Hematopoietic multipotent progenitor cell (in vitro differentiated cells): ENCODE measurements at regions not wholly inside any gene's neighbourhood (a gene's known extent, or its start where the extent isn't known, plus 50 kb on each side); places are given as distances from the start of the nearest gene placed in this dataset.

Experiments
- DNase-seq, 3 donors: peaks; one replicate each; pipeline ENCODE4 v3.0.0-alpha.2; 2011 to 2015; ENCODE audit warnings: low read depth in 2 of 3, low spot score in 2 of 3

DNA sequence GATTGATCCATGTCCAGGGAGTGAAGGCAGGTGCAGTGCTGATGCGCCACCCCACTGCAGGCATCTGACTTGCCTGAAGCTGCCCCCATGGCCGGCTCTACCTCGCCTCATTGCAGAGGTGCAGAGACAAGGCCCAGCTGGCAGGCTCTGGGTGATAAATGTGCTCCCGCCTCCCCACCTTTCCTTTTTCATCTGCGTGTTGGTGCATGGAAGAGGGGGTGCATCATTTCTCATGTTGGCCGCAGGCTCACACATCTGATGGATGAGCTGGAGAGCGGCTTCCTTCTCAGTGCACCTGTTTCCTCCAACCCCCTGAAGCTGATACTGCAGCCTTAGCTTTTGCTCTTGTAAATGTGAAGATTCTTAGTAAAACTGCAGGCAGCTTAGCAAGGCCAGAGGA lies 306.0 kb upstream of the KAZN start:
- DNase-seq = peak in 1 of 3 donors; percentile 11

DNA sequence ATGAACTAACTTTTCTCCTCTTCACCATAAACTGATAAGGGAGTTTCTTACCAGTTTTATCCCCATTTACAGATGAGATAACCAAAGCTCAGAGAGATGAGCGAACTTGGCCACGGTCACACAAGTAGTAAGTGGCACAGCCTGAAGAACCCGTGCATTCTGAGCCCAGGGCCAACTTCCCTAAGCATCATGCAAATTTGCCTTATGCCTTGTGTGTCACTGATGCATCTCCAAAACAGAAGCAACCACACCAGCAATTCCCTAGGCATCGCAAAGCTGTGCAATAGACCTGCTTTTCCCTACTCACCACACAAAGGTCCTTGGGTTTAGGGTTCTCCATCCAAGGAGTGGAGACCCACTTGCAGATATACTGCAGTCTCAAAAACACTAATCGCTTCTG lies 304.5 kb upstream of the KAZN start:
- no peak for DNase-seq

DNA sequence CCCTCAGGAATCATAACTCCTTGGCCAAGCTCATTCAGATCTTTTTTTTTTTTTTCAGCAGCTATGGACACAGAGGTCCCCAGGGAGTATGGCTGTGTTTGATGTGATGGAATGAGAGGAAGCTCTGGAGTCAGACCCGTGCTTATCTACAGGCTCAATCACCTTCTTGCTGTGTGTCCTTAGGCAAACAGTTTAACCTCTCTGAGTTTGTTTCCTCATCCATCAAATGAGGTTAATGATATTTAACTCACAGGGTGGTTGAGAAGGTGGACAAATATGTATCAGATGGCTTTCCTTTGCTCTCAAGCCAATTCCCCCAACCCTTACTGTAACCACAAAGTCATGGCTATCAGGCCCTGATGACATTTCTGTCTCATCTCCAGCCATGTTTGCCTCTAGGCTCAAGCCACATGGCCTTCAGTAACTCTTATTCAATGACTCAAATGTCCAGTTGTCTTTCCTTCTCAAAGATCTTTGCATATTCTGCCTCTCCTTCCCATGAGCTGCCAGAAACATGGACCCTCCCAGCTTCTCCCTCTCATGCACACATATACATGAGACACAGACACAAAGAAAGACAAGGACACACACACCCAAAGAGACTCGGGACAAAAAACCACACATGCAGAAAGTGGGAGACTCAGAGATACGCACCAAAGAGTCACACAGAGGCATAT lies 303.5 kb upstream of the KAZN start:
- no peak for DNase-seq

DNA sequence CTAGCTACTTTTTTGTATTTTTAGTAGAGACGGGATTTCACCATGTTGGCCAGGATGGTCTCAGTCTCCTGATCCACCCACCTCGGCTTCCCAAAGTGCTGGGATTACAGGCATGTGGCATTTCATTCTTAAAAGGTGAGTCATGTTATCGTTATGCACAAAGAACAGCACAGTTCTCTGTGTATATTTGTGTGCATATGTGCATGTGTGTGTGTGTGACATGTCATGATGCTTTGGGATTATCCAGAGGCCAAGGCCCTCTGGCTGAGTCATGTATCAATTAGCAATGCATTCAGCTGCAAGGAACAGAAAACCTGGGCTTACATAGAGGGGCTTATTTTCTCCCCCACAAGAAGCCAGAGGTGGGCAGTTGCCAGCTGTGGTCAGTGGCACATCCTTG lies 301.7 kb upstream of the KAZN start:
- DNase-seq = no peak

DNA sequence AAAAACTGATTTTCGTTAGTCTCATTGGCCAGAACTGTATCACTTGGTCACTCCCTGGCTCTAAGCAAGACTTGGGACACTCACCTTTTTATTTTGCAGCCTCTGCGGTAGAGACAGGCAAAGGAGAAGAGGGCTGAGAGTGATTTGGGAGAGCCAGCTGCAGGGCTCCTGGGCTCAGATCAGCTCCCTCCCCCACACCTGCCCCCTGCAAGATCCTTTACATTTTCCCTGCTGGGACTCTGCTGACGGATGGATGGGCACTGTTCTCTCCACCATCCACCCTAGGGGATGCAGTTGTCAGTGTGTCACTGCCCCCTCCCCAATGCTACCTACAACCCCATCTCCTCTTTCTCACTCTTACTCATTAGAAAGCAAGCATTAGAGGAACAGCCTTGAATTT lies 301.1 kb upstream of the KAZN start:
- no peak for DNase-seq

DNA sequence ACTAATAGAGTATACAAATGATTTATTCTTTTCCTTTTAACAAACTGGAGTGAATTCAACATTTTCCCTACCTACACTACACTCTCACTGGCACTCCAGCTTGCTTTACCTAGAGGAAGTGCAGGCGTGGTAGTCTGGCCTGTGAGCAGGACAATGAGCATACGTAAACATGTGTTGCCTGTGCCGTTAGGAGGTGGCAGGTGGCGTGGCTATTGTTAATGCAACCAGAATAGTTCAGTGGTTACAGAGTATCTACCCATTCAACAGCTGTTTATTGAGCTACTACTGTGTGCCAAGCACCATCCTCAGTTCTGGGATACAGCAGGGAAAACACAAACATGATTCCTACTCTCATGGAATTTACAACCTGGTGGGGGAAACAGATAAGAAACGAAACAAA lies 299.7 kb upstream of the KAZN start:
- DNase-seq = no peak

DNA sequence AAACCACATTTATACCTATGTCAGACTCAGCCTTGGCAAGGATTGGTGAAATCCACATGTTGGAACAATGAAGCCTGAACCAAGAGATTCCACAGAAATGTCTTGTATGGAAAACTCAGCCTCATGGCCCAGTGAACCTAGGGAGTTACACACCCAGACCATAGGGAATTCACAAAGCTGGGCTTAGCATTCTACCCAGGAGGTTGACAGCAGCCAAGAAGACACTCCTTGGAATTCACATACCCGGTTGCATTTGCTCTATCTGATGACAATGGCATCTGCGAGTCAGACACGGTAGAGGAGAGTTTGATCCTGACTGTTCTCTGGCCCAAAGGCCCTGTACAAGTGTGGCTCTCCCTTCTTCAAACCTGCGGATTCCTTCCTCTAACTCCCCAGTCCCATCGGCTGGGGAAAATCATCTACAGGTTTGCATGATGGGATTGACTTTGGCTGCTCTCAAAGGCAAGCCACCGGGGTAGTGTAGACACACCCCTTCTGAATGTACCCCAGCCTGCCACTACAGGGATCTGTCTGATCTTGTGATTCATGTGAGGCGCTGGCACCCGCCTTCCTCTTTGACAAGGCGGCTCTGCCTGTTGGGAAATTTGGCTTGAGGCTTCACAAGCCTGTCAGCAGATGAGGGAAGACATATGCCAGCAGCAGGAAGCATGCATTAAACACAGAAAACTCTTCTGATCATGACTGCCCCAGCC lies 297.3 kb upstream of the KAZN start:
- peak in 1 of 3 donors; percentile 4 for DNase-seq

DNA sequence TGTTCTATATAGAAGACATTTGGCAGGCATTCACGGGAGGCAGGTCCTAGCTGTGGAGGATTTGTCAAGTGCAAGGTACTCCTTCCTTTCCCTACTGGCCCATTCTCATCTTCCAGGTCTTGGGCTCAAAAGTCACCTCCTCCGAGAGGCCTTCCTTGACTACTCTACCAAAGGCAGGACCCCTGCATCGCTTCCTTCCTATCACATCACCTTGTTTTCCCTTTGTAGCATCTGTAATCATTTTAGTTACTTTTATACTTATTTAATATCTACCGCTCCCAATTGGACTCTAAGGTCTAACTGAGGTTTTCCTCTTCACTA lies 296.8 kb upstream of the KAZN start:
- DNase-seq = no peak

DNA sequence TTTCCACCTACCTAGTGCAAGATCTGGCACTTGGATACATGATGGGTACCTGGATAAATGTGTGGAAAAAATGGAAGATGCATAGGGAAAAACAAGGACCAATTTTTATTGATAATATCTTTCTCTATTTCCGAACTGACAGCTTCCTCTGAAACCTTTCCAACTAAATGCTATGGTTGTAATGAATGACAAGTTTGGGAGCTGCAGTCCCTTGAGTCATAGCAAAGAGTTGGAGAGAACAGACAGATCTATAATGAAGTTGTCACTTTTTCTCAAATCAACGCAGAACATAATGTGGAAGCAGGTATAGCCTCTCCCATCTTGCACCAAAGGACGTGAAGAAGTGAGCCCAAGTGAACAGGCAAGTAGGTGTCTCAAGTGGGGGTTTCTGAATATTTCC lies 296.5 kb upstream of the KAZN start:
- no peak for DNase-seq

DNA sequence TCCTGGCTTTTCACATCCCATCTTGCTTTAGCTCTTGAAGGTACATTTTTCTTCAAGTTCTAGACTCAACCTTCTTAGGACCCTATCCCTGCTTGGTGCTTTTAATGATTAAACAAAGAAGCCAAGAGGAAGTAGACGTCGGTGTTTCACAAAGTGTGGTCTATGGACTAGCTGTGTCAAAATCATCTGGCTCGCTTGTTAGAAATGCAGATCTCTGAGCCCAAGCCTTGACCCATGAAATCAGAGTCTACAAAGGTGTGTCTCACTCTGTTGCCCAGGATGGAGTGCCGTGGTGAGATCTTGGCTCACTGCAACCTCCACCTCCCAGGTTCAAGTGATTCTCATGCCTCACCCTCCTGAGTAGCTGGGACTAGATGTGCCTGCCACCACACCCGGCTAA lies 295.5 kb upstream of the KAZN start:
- DNase-seq = no peak

DNA sequence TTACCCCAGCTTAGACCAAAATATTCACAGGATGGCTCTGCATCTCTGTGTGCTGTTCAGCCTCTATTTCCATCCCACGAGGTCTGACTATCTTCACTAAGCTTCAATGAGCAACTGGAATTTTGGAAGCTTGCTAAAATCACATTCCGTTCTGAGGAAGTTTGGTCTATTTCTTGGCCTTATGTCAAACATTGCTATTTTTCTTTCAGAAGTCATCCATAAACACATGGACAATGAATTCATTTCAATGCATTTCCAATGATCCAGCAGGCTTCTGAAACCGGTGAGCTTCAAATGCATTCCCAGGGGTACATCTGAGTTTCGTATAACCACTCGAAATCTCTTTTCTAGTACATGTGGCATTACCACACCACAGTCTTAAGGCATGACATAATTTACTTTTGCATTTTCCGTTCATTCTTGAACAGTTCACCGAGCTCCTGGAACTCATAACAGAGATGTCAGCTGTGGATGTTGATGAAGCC lies 294.1 kb upstream of the KAZN start:
- no peak for DNase-seq

DNA sequence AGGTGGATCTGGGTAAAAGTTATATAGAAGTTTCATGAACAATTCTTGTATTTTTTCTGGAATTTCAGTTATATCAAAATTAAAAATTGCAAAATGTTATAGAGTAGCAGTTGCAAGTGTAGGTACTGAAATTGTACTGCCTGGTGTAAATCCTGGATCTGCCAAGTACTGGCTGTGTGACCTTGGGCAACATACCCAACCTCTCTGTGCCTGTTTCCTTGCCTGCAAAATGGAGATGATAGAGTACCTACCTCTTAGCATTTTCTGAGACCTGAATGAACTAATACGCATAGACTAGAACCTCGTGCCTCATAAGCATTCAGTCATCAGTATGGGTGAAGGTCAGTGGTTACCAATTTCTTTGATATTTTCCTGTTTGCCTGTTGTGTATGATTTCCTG lies 290.0 kb upstream of the KAZN start:
- no peak for DNase-seq

DNA sequence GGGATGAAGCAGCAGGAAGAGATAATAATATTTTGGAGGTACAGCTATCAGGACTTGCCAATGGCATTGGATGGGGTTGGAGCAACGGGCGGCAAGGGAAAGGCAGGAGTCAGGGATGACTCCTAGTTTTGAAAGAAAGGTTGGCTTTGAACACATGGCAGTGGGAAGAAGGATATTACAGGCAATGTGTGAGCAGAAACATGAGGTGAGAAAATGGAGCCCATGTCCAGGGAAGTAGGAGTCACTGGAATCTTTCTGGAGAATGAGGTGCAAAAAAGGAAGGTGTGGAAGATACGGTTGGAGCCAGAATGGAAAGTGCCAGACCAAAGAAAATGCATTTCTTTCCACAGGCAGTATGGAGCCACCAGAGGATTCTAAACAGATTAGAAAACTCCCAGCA lies 288.5 kb upstream of the KAZN start:
- DNase-seq = no peak

DNA sequence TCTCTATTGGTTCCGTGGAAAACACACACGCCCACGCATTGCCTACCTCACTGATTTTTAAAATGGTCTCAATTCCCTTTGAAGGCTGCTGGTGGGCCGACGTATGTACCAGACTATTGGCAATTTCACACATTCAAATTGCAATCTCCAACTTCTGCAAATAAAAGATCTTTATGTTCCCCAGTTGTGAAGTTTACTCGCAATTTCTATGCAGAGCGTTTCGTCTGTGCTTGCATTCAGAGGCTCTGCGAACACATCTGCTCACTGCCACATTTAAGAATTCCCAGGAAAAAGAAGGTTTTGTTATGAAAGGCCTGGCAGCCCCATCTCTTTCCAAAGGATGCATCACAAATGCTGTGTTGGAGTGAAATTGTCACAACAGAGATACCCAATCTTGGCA lies 288.0 kb upstream of the KAZN start:
- no peak for DNase-seq

DNA sequence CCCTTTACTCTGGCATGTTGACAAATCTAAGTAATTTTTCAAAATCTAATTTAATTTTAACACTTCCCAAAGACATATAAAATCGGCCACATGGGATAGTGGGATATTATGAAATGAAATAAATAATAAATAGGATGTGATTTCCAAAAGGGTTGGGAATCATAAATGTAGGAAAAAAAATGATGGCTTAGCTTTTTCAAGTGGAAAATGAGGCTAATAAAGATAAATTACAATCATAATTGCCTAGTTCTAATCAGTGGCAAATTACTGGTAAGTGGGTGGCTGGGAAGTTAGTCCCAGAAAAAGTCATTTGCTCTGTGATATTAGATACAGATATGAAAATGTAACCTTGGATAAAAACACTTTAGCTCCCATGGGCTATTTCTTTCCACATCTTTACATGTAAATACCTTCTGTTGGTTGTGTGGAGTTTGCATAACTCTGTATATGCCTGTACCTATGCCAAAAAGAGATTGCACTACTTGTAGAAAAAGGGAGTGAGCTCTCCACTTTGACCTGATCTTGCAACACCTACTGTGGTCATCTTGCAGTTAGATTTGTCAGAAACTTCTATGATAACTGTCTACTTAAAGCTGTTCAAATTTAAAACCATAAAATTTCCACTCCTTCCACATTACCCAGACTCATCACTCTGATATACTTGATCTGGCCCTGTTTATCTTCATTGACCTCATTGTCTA lies 284.6 kb upstream of the KAZN start:
- no peak for DNase-seq

DNA sequence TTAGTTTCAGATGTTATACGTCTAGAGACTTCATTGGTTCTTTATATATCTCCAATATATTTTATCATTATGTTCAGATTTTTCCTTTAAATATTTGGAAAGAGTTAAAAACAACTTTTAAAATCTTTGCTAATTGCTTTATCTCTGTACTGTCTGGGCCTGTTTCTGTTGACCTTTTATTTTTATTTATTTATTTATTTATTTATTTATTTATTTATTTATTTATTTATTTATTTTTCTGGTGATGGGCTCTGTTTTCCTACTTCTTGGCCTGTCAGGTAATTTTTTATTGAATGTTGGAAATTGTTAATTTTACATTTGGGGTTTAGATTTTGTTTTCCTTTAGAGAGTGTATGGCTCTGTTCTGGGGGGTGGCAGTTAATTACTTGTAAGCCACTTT lies 279.7 kb upstream of the KAZN start:
- no peak for DNase-seq

DNA sequence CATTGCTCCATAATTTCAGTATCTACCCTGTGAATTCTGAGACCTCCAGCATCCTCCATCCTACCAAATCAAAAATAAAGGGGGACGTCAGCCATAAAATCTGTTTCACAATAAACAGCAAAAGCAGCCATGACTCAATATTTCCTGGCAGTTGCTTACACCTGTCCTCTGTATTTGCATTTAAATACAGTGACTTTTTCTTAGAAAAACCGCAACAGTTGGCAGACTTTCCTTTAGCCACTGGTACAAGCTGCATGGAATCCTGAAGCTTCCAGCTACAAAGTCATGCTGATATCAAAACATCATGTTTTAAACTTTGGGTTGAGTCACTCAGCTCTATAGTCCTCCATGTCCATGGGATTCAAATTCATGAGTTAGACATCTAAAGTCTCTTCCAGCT lies 278.0 kb upstream of the KAZN start:
- DNase-seq = peak in 2 of 3 donors; percentile 15 to 52

DNA sequence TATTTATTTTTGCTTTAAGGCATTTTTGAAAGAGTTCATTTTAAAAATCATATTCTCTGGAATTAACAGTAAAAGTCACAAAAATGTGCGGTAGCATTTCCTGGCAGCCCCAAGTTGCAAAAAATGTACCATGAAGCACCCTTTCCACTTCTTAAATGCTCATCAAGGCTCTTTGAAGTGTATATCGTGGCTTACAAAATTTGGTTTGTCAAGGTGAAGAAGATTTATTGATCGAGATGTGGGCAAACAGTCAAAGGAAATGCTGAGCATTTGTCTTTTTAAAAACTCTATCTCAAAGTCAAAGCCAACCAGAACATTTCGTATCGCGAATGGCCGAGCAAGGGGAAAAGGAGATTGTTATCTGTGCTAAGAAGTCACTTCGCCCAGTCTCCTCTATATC lies 277.5 kb upstream of the KAZN start:
- no peak for DNase-seq

DNA sequence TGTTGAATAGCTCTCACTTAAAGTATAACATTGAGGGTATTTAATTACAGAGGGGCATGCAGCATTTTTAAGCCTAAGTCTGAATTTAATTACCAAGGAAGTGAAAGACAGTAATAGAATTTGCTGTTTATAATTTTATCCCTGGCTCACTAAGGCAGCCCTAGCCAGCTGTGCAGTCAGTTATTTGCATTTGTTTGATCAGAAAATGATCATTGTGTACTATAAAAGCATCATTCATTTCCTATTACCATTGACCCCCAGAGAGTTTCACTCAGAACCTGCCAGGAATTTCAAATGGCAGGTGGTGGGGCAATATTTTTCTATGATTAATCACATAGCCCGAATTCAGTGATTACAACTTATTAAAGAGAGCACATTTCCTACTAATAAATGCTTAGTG lies 277.1 kb upstream of the KAZN start:
- no peak for DNase-seq

DNA sequence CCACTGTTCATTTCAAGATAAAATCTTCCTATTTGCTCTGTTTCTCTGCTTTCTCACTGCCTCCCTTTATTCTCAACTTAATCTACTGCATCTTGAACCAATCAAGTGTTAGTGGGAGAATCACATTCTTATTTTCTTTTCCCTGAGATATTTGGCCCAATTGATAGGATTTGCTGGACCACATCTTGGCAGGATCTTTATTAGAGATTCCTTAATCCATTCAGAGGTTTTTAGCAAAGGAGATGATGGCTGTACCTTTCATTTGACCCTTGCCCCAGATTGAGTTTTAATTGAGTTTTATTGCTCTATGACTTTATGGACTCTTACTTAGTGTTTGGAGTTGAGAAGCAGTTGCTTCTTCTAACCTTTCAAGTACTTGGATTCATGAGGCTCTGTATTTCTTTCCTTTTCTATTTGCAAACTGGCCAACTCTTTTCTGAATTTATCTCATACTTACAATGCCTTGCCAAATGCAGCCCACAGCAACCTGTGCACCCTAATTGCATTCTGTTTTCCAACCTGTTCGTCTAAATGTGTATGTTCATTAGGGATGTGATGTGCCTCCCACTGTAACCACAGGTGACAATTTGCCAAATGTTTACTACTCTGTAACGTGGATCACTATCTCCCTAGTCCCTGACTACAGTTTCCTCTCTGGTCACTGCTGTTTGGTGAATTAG lies 274.8 kb upstream of the KAZN start:
- no peak for DNase-seq

DNA sequence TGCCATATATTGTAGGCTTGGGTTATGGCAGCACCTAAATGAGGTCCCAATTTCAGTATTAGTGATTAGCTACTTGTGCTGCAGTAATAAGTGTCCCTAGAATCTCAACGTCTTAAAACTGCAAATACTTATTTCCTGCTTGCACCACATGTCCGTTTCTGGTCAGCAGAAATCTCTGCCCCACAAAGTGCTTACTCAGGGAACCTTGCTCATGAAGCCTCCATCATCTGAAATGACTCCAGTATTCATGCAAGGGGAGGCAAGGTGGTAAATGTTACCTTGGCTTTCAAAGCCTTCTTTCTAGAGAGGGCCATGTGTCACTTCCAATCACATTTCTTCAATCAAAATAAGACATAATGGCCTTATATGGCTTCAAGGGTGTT lies 274.2 kb upstream of the KAZN start:
- DNase-seq = no peak

DNA sequence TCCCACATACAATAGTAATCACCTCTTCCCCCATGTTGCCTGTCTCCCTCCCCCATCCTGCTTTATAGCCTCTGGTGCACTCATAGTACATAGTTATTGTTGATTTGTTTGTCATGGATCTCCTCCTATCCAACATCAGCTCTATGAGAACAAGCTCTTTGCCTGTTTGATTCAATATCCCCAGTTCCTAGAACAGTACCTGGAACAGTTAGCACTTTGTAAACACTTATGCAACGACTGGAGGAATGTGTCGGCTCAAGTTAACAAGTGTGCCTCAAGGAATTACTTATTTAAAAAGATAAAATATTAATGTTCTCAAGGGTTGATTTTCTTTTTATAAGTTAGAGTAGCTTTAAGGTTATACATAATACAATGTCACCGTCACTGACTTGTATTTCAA lies 271.6 kb upstream of the KAZN start:
- no peak for DNase-seq
